HUES64 (cell line): ENCODE measurements at regions not wholly inside any gene's neighbourhood (a gene's known extent, or its start where the extent isn't known, plus 50 kb on each side); places are given as distances from the start of the nearest gene placed in this dataset.

Experiments
- H3K27ac ChIP-seq: 2 replicates; pipeline ENCODE4 v1.7.0; 2013; ENCODE audit warnings: low read depth, low read length, inconsistent platforms
- H3K27me3 ChIP-seq: 2 replicates; pipeline ENCODE4 v1.6.1; 2013; ENCODE audit warnings: mild to moderate bottlenecking, low read length; ENCODE audit not compliant: insufficient read depth
- H3K36me3 ChIP-seq: 2 replicates; pipeline ENCODE4 v1.6.1; 2013; ENCODE audit warnings: mild to moderate bottlenecking, low read length; ENCODE audit not compliant: insufficient read depth
- H3K4me1 ChIP-seq: 2 replicates; pipeline ENCODE4 v1.6.1; 2013; ENCODE audit warnings: mild to moderate bottlenecking, low read length, moderate library complexity; ENCODE audit not compliant: insufficient read depth
- H3K4me3 ChIP-seq: 2 replicates; pipeline ENCODE4 v1.5.1; 2013; ENCODE audit warnings: mild to moderate bottlenecking, low read length, moderate library complexity
- H3K9ac ChIP-seq: 2 replicates; pipeline ENCODE4 v1.6.1; 2013; ENCODE audit warnings: mild to moderate bottlenecking, low read depth, low read length
- H3K9me3 ChIP-seq: 2 replicates; pipeline ENCODE4 v1.6.1; 2013; ENCODE audit warnings: low read depth, low read length; ENCODE audit not compliant: insufficient read depth
- WGBS: fragments of 150-250, 120-280 bp; methylation state at CpG from one replicate; pipeline ENCODE4 v1.1.7; 2013; ENCODE audit warnings: missing lambda C conversion rate; 5-methylcytosine and 5-hydroxymethylcytosine counted together

DNA sequence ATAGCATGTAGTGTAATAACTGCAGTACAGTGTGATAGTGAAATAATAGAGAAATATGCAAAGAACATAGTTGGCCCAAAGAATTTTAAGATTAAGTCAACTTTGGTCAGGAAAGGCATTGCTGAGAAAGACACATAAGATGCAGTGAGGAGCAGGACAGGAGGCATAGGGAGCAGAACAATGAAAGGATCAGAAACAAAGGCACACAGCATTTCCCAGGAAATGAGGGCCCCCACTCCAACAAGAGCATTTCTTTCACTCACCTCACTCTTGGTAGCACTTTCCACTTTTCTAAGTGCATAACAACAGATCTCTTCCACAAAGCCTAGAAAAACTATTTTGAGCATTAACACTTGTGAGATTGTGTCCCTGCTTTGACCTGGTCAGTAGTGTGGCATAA lies 238.4 kb upstream of the FAT3 start:
- Histone ChIP-seq H3K9me3 (peaks cover 5% of the 10 kb centered on the region; the same call in 1 of the 2 replicates), H3K27me3 (no peaks in the 10 kb centered on the region), H3K36me3 (no peaks in the 10 kb centered on the region), H3K4me3 (no peak overlapping the region), H3K27ac (no peak overlapping the region), H3K4me1 (no peaks in the 10 kb centered on the region), H3K9ac (no peak overlapping the region)

DNA sequence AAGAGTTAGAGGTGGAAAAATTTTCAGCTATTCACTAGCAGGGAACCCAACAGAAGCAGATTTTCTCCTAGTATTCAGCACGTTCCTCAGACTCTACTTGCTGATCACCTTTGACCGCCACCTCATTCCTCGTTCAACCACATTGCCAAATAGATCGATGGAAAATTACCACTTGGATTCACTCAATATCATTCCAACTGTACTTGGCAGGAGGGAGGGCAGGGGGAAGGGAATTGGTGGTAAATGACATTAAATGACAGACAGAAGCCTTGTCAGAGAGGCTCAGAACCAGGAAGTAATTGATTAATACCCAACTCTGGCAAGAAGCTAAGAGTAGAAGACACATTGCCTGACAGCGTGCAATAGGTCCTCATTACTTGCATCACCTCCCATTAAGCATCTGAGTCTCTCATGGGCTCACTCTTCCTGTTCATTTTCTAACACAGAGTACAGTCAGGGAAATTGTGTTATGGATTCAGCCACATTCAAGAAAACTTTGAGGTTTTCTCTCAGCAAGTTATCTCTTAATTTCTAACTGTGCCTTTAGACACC lies 240.5 kb upstream of the FAT3 start:
- no peak overlapping the region for H3K27ac ChIP-seq
- 93% methylated on average over 5 of the region's 5 CpGs for WGBS
- H3K9ac ChIP-seq: no peak overlapping the region
- H3K36me3 ChIP-seq: no peaks in the 10 kb centered on the region
- no peaks in the 10 kb centered on the region for H3K27me3 ChIP-seq
- H3K4me3 ChIP-seq: no peak overlapping the region
- no peaks in the 10 kb centered on the region for H3K4me1 ChIP-seq
- H3K9me3 ChIP-seq: peaks cover 5% of the 10 kb centered on the region; the same call in 1 of the 2 replicates

DNA sequence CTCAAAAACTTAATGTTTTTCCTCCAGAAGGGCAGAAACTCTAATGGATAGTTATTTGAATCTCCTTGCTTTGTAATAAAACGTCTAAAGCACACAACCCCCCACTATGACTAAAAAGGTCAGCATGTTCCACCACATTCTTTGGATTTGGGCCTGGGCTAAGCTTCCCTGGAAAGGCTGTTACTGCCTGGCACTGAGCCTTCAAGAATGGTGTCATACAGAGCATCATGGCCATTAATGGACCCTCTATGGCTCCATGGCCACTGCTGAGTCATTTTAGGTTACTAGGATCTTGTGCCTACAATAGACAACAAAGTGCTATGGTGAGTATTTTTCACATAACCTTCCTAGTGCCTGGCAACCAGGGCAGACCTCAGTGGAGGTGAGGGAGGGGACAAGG lies 242.6 kb upstream of the FAT3 start:
- WGBS: 81% methylated on average over 1 of the region's 1 CpG
- H3K4me1 ChIP-seq: no peaks in the 10 kb centered on the region
- H3K27me3 ChIP-seq: no peaks in the 10 kb centered on the region
- no peak overlapping the region for H3K27ac ChIP-seq
- H3K9me3 ChIP-seq: no peaks in the 10 kb centered on the region
- H3K4me3 ChIP-seq: no peak overlapping the region
- H3K9ac ChIP-seq: no peak overlapping the region
- no peaks in the 10 kb centered on the region for H3K36me3 ChIP-seq

DNA sequence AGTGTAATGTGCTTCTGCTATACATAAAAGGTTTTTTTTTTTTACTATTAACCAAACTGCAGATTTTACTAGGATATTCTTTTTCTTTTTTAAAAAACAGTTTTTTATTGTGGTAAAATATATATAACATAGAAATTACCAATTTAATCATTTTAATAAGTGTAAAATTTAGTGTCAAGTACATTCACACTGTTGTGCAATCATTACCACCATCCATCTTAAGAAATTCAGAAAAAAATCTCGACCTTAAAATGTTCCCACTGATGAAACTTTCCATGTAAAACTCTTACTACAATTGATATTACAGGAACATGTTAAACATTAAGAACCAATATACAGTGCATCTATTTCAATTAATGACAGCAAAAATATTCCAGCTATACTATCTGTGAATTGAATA lies 244.8 kb upstream of the FAT3 start:
- Histone ChIP-seq H3K9ac (no peak overlapping the region), H3K36me3 (no peaks in the 10 kb centered on the region), H3K27me3 (no peaks in the 10 kb centered on the region), H3K4me1 (no peaks in the 10 kb centered on the region), H3K9me3 (no peaks in the 10 kb centered on the region), H3K4me3 (no peak overlapping the region), H3K27ac (no peak overlapping the region)
- 100% methylated on average over 1 of the region's 1 CpG for WGBS

DNA sequence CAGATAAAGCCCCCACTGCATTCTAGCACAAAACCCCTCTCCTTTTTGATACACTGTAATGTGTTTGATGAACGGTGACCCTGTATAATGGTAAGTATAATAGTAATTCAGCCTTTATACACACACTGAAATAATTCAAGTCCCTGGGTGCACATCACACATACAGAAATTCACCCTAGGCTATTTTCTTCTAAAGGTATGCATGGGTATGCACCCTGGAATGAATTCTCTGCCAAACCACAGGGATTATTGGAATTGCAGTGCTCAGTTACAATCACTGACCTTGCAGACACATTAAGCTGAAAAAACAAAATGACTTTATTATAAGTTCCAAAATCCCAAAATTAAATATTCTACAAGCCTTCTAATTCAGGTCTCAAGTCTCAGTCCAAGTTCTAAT lies 245.9 kb upstream of the FAT3 start:
- H3K27ac ChIP-seq: no peak overlapping the region
- no peak overlapping the region for H3K9ac ChIP-seq
- H3K36me3 ChIP-seq: no peaks in the 10 kb centered on the region
- H3K4me3 ChIP-seq: no peak overlapping the region
- no peaks in the 10 kb centered on the region for H3K9me3 ChIP-seq
- H3K27me3 ChIP-seq: no peaks in the 10 kb centered on the region
- no peaks in the 10 kb centered on the region for H3K4me1 ChIP-seq
- WGBS: no CpG with 5 or more reads among the region's 1 CpG

DNA sequence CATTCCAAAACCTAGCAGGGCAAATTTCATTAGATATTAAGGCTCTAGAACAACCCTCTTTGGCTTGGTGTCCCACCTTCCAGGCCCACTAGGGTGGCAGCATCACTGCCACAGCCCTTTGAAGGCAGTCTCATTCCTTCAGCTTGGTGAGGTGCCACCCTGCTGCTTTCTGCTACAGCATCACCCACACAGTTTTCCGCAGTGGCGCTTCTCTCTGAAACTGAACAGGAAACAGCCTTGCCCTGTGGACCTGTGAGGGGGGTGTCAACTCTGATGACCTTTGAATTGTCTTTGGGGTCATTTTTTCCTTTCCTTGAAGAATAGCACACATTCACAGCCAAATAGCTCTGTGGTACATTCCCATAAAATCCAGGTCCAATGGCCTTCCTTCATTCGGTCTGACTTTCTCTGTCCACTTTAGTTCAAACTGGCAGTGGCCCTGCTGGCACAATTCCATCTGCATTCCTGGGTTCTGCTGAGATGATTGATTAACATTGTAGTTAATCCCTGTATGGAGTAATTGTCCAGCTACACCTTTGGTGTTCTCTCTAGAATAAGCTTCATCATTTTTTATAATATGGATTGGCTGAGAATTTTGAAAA lies 251.9 kb upstream of the FAT3 start:
- no peaks in the 10 kb centered on the region for H3K27me3 ChIP-seq
- WGBS: 97% methylated on average over 3 of the region's 3 CpGs
- H3K27ac ChIP-seq: no peak overlapping the region
- no peaks in the 10 kb centered on the region for H3K4me1 ChIP-seq
- no peak overlapping the region for H3K9ac ChIP-seq
- no peaks in the 10 kb centered on the region for H3K36me3 ChIP-seq
- no peaks in the 10 kb centered on the region for H3K9me3 ChIP-seq
- no peak overlapping the region for H3K4me3 ChIP-seq

DNA sequence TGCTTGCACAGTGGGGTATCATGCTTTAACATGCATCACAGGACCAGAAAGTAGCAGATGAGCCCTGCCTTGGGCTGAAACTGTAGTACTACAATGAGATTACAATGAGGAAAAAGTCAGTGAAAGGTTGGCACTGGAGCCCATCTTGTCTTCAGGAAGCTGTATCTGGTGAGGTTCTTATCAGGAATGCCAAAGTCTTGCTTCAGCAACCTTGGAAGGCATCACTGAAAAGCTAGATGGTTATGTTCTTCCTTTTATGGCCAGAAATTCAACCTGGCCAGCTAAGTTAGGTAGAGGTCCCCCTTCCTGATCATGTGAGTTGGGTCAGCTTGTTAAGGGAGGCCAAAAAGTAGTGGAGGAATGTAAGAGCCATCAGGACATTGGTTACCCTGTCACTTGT lies 254.0 kb upstream of the FAT3 start:
- no peaks in the 10 kb centered on the region for H3K4me1 ChIP-seq
- H3K9me3 ChIP-seq: no peaks in the 10 kb centered on the region
- no peaks in the 10 kb centered on the region for H3K27me3 ChIP-seq
- no peak overlapping the region for H3K4me3 ChIP-seq
- no peaks in the 10 kb centered on the region for H3K36me3 ChIP-seq
- no peak overlapping the region for H3K9ac ChIP-seq
- no peak overlapping the region for H3K27ac ChIP-seq

DNA sequence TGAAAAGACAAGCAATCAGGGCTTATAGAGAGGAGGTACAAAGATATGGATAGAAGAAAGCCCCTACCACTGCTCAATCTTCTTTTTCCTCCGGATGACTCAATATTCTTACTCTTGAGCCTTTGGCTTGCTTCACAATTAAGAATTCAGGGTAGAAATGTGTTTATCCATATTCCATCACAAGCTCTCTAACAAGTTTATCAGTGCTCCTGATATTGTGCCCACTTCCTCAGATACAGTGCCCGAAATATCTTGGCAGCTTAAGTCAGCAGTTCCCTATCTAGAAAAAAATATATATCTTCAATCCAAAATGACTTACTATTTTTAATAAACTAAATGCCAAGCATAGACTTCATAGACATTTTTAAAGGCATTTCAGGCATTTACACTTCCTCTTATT lies 255.1 kb upstream of the FAT3 start:
- 95% methylated on average over 1 of the region's 2 CpGs for WGBS
- Histone ChIP-seq H3K9me3 (no peaks in the 10 kb centered on the region), H3K27me3 (no peaks in the 10 kb centered on the region), H3K36me3 (no peaks in the 10 kb centered on the region), H3K27ac (no peak overlapping the region), H3K4me3 (no peak overlapping the region), H3K9ac (no peak overlapping the region), H3K4me1 (no peaks in the 10 kb centered on the region)

DNA sequence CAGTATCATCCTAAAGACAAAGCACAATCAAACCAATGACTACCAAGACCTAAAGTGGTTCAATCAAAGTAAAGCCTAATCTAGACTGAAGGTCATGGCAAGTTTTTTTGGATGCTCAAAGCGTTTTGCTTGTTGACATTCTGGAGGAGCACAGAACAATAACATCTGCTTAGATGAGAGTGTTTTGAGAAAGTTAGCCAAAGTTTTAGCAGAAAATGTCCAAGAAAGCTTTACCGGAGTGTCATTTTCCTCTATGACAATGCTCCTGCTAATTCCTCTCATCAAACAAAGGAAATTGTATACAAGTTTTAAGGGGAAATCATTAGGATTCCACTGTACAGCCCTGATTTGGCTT lies 256.9 kb upstream of the FAT3 start:
- Histone ChIP-seq H3K27ac (no peak overlapping the region), H3K9me3 (no peaks in the 10 kb centered on the region)

DNA sequence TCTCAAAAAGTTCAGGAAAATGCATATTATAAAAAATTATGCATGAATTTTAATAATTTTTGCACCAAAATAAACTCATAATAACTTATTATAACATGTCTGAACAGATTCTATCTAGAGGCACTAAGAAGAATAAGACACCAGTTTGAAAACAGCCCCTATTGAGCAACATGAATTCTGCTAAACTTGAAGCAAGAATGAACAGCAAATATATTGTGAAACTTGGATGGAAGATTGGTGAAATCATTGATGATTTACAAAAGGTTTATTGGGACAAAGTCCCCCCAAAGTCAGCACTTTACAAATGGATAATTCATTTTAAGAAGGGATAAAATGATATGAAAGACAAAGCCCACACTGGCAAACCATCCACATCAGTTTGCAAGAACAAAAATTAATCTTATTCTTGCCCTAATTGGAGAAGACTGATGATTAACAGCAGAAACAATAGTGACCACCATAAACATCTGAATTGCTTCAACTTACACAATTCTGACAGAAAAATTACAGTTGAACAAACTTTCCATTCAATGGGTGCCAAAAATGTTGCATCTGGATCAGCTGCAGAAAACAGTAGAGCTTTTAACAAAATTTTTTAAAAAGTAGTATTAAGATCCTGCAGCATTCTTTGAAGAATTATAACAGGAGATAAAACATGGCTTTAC lies 257.5 kb upstream of the FAT3 start:
- Histone ChIP-seq H3K27ac (no peak overlapping the region), H3K36me3 (no peaks in the 10 kb centered on the region), H3K9me3 (no peaks in the 10 kb centered on the region), H3K4me3 (no peak overlapping the region), H3K27me3 (no peaks in the 10 kb centered on the region), H3K9ac (no peak overlapping the region), H3K4me1 (no peaks in the 10 kb centered on the region)

More for the DNA sequence above, 256.9 kb upstream of the FAT3 start:
- H3K4me3 ChIP-seq: no peak overlapping the region
- no peak overlapping the region for H3K9ac ChIP-seq
- no peaks in the 10 kb centered on the region for H3K27me3 ChIP-seq
- H3K36me3 ChIP-seq: no peaks in the 10 kb centered on the region
- 90% methylated on average over 2 of the region's 2 CpGs for WGBS
- H3K4me1 ChIP-seq: no peaks in the 10 kb centered on the region

DNA sequence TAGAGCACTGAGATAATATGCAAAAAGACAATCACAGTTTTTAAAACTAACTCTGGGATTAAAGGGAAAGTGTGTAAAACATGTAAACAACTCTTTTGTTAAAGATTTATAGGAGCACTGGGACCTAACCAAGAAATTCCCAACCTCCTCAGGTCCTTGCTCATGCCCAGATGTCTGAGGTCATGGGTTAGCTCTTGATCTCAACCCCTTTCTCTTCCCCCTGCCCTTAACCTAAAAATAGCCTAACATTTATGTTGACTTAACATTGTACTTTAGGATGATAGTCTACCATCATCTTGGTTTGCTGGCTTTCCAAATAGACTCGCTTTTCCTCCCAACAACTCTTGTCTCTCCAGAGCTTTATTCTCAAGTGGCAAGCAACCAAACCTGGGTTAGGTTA lies 258.2 kb upstream of the FAT3 start:
- WGBS: 100% methylated on average over 1 of the region's 1 CpG
- Histone ChIP-seq H3K4me3 (no peak overlapping the region), H3K9ac (no peak overlapping the region), H3K36me3 (no peaks in the 10 kb centered on the region), H3K4me1 (no peaks in the 10 kb centered on the region), H3K9me3 (0 out of 2 replicates have a peak, but pooled peaks cover under 1% of the 10 kb centered on the region), H3K27me3 (no peaks in the 10 kb centered on the region), H3K27ac (no peak overlapping the region)

DNA sequence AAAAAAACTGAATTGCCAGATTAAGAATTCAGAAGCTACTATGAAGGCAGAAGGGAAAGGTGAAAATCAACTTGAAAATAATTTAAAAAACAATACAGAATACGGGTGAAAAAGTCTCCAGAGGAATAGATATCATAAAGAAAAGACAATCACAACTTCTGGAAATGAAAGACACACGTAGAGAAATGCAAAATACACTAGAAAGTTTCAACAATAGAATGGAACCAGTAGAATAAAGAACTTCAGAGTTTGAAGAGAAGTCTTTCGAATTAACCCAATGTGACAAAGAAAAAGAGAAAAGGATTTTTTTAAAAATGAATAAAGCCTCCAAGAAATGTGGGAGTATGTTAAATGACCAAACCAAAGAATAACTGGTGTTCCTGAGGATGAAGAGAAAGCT lies 263.8 kb upstream of the FAT3 start:
- Histone ChIP-seq H3K27me3 (no peaks in the 10 kb centered on the region), H3K9me3 (0 out of 2 replicates have a peak, but pooled peaks cover 14% of the 10 kb centered on the region), H3K36me3 (no peaks in the 10 kb centered on the region), H3K27ac (no peak overlapping the region), H3K9ac (no peak overlapping the region), H3K4me1 (no peaks in the 10 kb centered on the region), H3K4me3 (no peak overlapping the region)
- 100% methylated on average over 2 of the region's 3 CpGs for WGBS
